Vagina (tissue), 2 donors: ENCODE measurements at regions not wholly inside any gene's neighbourhood (a gene's known extent, or its start where the extent isn't known, plus 50 kb on each side); places are given as distances from the start of the nearest gene placed in this dataset.
A peak's percentile ranks its signal among the peaks of the same experiment; 100 is the strongest.

Experiments used
- DNase-seq, 2 donors: peaks; one replicate each; pipeline ENCODE4 v3.0.0-alpha.2; 2017; ENCODE audit errors: extremely low spot score in 2 of 2
- H3K27ac ChIP-seq: fragments of 200-600 bp; sonication (generic); one replicate; pipeline ENCODE4 v1.5.1; 2019
- H3K27me3 ChIP-seq: fragments of 200-600 bp; sonication (generic); one replicate; pipeline ENCODE4 v1.5.1; 2019
- H3K36me3 ChIP-seq, 2 donors: fragments of 200-600 bp; sonication (generic); one replicate each; pipeline ENCODE4 v1.5.1; 2017 to 2019
- H3K4me1 ChIP-seq: fragments of 200-600 bp; sonication (generic); one replicate; pipeline ENCODE4 v1.5.1; 2019
- H3K4me3 ChIP-seq, 2 donors: fragments of 200-600 bp; sonication (generic); 1 replicate in 1 of 2; 2 replicates in 1 of 2; pipeline ENCODE4 v1.5.1; 2016 to 2019
- H3K9me3 ChIP-seq: fragments of 200-600 bp; sonication (generic); one replicate; pipeline ENCODE4 v1.5.1; 2019
- CTCF ChIP-seq, 3 experiments: fragments of 450-650 bp in 2 of 3; fragments of 200-600 bp in 1 of 3; sonication (generic) in 1 of 3; IDR thresholded peaks; one replicate each; pipeline ENCODE4 v1.5.1; 2017 to 2019; ENCODE audit warnings: antibody characterized with exemption in 3 of 3, mild to moderate bottlenecking in 2 of 3, moderate library complexity in 2 of 3
- POLR2A ChIP-seq, 2 donors: fragments of 450-650 bp; IDR thresholded peaks; one replicate each; pipeline ENCODE4 v1.6.1; 2017; ENCODE audit warnings: antibody characterized with exemption in 2 of 2, mild to moderate bottlenecking in 2 of 2, moderate library complexity in 2 of 2
- POLR2AphosphoS5 ChIP-seq, 2 donors: sonication (generic); formaldehyde crosslinking; IDR thresholded peaks; one replicate each; pipeline ENCODE4 v1.9.0; 2017; ENCODE audit warnings: antibody characterized with exemption in 2 of 2, mild to moderate bottlenecking in 2 of 2, low read depth in 1 of 2; ENCODE audit not compliant: insufficient read depth in 1 of 2
- intact Hi-C: fragments of 100-400 bp; cut with DNase I; formaldehyde crosslinking; loops from one replicate; pipeline ENCODE4 v1.15.1; 2023

GRCh38 chr16:80066805-80067580, 466.5 kb upstream of the MAF start:
- TF ChIP-seq POLR2AphosphoS5 (IDR thresholded peaks at IDR 0.05; ENCODE audit: insufficient read depth in 1 of 2, low read depth in 1 of 2) (no peak), CTCF (IDR thresholded peaks at IDR 0.05) (no peak), POLR2A (IDR thresholded peaks at IDR 0.05) (no peak)
- no peaks in the 10 kb centered on the region for H3K36me3 ChIP-seq
- no peaks in the 10 kb centered on the region for H3K9me3 ChIP-seq
- intact Hi-C loops: no loop called here
- DNase-seq: no peak
- H3K4me3 ChIP-seq: no peak overlapping the region
- H3K4me1 ChIP-seq: peaks cover 9% of the 10 kb centered on the region
- H3K27me3 ChIP-seq: no peaks in the 10 kb centered on the region
- H3K27ac ChIP-seq: no peak overlapping the region

- Histone ChIP-seq H3K9me3 (no peaks in the 10 kb centered on the region), H3K36me3 (no peaks in the 10 kb centered on the region), H3K27me3 (no peaks in the 10 kb centered on the region), H3K4me3 (no peak overlapping the region), H3K4me1 (peaks cover 9% of the 10 kb centered on the region), H3K27ac (no peak overlapping the region)
- DNase-seq: no peak
- intact Hi-C loops: no loop called here
- TF ChIP-seq CTCF (IDR thresholded peaks at IDR 0.05): no peak
Observed at GRCh38 chr16:80065541-80065940, 465.0 kb upstream of the MAF start.

DNA sequence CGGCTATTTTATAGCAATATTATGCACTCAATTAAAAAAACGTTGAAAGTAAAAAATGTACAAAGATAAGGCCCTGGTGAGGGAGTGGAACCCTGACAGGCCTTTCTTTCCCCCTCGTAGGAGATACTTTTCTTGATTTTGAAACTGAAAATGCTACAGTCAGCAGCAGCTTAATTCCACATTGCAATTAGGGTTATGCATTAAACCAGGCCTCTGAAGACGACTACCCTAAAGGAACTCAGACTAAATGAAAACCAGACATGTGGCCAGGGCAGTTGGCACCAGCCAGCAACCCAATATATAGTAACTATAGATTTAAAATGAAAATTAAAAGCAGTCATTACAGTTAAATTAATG, 463.2 kb upstream of the MAF start:
- TF ChIP-seq POLR2AphosphoS5 (IDR thresholded peaks at IDR 0.05; ENCODE audit: insufficient read depth in 1 of 2, low read depth in 1 of 2): no peak
- TF ChIP-seq CTCF (IDR thresholded peaks at IDR 0.05): no peak
- no peak for TF ChIP-seq POLR2A (IDR thresholded peaks at IDR 0.05)
- Histone ChIP-seq H3K9me3 (no peaks in the 10 kb centered on the region), H3K27ac (peak overlapping the region; percentile 46), H3K36me3 (no peaks in the 10 kb centered on the region), H3K4me1 (peaks cover 22% of the 10 kb centered on the region), H3K27me3 (no peaks in the 10 kb centered on the region), H3K4me3 (no peak overlapping the region)
- DNase-seq: no peak
- intact Hi-C loops: no loop called here

- intact Hi-C loops: no loop called here
- Histone ChIP-seq H3K27me3 (no peaks in the 10 kb centered on the region), H3K27ac (peak overlapping the region; percentile 46), H3K9me3 (no peaks in the 10 kb centered on the region), H3K36me3 (no peaks in the 10 kb centered on the region), H3K4me1 (peaks cover 28% of the 10 kb centered on the region), H3K4me3 (no peak overlapping the region)
- TF ChIP-seq POLR2AphosphoS5 (IDR thresholded peaks at IDR 0.05; ENCODE audit: insufficient read depth in 1 of 2, low read depth in 1 of 2): no peak
- TF ChIP-seq CTCF (IDR thresholded peaks at IDR 0.05): no peak
- TF ChIP-seq POLR2A (IDR thresholded peaks at IDR 0.05): no peak
- no peak for DNase-seq
Observed at GRCh38 chr16:80063031-80063712, 462.6 kb upstream of the MAF start.

DNA sequence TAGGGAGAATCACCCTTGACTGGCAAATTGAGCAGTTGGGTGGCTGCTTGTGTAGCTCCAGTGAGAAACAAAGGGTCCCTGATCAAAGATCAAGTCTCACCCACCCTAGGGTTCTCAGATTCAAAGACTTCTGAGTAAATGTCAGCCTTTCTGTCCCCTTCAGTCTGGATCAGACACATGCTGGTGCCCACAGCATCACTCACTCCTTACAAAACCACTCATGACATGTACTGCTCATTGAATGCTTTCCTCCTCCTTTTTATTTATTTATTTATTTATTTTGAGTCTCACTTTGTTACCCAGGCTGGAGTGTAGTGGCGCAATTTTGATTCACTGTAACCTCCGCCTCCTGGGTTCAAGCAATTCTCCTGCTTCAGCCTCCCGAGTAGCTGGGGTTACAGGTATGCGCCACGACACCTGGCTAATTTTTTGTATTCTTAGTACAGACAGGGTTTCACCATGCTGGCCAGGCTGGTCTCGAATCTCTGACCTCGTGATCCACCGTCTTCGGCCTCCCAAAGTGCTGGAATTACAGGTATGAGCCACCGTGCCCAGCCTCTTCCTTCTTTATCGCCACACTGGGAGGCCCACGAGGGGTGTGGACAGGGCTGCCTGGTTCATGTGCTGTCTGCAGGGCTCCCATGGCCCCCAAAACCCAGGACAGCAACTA, 462.0 kb upstream of the MAF start:
- no peak for DNase-seq
- no peaks in the 10 kb centered on the region for H3K36me3 ChIP-seq
- intact Hi-C loops: no loop called here
- no peaks in the 10 kb centered on the region for H3K27me3 ChIP-seq
- peaks cover 34% of the 10 kb centered on the region for H3K4me1 ChIP-seq
- H3K27ac ChIP-seq: no peak overlapping the region
- no peak overlapping the region for H3K4me3 ChIP-seq
- no peaks in the 10 kb centered on the region for H3K9me3 ChIP-seq
- TF ChIP-seq POLR2AphosphoS5 (IDR thresholded peaks at IDR 0.05; ENCODE audit: insufficient read depth in 1 of 2, low read depth in 1 of 2) (no peak), CTCF (IDR thresholded peaks at IDR 0.05) (no peak), POLR2A (IDR thresholded peaks at IDR 0.05) (no peak)
